Stomach smooth muscle (tissue), 2 donors: ENCODE measurements at regions not wholly inside any gene's neighbourhood (a gene's known extent, or its start where the extent isn't known, plus 50 kb on each side); places are given as distances from the start of the nearest gene placed in this dataset.

Experiments used
- H3K27ac ChIP-seq: one replicate; pipeline ENCODE4 v1.7.0; 2013; ENCODE audit warnings: mild to moderate bottlenecking, low read length, inconsistent platforms
- H3K27me3 ChIP-seq, 2 donors: one replicate each; pipeline ENCODE4 v1.7.0; 2013; ENCODE audit warnings: low read length in 2 of 2; ENCODE audit not compliant: insufficient read depth in 2 of 2, control insufficient read depth in 1 of 2
- H3K36me3 ChIP-seq, 2 donors: one replicate each; pipeline ENCODE4 v1.7.0; 2013; ENCODE audit warnings: low read length in 2 of 2; ENCODE audit not compliant: control insufficient read depth in 2 of 2, insufficient read depth in 2 of 2
- H3K4me1 ChIP-seq: one replicate; pipeline ENCODE4 v1.7.0; 2013; ENCODE audit warnings: low read length; ENCODE audit not compliant: control insufficient read depth, insufficient read depth
- H3K4me3 ChIP-seq, 2 donors: one replicate each; pipeline ENCODE4 v1.7.0; 2013; ENCODE audit warnings: low read length in 2 of 2
- H3K9ac ChIP-seq, 2 donors: one replicate each; pipeline ENCODE4 v1.7.0; 2013; ENCODE audit warnings: low read length in 2 of 2, mild to moderate bottlenecking in 1 of 2
- H3K9me3 ChIP-seq, 2 donors: one replicate each; pipeline ENCODE4 v1.7.0; 2013; ENCODE audit warnings: low read length in 2 of 2; ENCODE audit not compliant: control insufficient read depth in 2 of 2
- donor health status: healthy.
- donor health status: Pancreatic carcinoma.

DNA sequence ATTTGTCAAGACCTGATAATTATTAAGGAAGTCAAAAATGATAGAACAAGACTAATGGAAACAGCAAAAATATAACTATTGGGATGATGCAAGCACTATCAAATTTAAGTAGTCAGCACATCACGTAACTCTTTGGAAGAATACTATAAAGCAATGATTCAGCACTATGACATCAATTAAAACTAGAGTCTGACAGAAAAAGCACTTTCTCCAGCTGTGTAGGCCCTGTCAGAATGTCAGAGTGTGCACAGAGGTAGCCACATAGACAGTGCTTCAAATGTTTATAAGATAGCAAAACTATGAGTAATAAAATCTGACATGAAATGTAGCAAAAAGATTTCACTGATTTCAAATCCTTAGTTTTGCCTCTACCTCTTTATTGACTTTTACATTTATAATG lies 1226.6 kb upstream of the ADGRL3 start:
- H3K9me3 ChIP-seq, result no peaks in the 10 kb centered on the region
- no peaks in the 10 kb centered on the region for H3K36me3 ChIP-seq
- no peak overlapping the region for H3K27ac ChIP-seq
- no peak overlapping the region for H3K9ac ChIP-seq
- H3K4me3 ChIP-seq, result no peak overlapping the region
- no peaks in the 10 kb centered on the region for H3K27me3 ChIP-seq
- no peaks in the 10 kb centered on the region for H3K4me1 ChIP-seq

DNA sequence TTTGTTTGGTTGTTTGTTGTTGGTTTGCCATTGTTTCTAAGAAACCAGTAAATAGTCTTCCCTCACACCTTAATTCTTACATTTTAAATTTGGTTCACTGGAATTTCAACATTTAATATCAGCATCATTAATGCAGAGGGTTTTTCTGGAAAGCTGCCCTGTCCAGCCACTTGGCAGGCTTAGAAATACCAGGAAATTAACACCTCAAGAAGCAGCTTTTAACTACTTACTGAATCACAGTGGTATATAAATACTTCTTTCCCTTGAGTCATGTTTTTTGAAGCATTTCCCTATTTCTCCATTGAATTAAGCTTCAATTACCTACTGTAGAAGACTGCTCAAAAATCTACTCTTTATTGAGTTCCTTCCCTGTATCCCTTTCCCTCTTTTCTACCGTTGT lies 1221.1 kb upstream of the ADGRL3 start:
- Histone ChIP-seq H3K4me3 (no peak overlapping the region), H3K9ac (no peak overlapping the region), H3K9me3 (no peaks in the 10 kb centered on the region), H3K27ac (no peak overlapping the region), H3K27me3 (no peaks in the 10 kb centered on the region), H3K4me1 (no peaks in the 10 kb centered on the region), H3K36me3 (no peaks in the 10 kb centered on the region)

DNA sequence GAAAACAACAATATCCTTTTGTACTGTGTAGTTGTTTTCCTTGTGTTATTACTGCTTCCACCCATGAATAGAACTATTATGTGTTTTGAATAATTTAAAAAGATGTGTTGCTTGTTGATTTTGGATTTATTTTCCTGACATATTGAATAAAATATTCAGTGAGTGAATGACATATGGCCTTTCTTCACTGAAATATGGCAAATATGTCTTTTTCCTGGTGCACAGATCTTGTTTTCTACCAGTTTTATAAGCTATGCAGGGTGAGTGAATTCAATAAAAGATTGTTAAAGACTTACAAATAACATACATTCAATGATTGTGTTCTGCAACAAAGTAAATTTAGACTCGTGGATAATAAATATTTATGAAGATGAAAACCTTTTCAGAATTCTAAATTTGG lies 1216.3 kb upstream of the ADGRL3 start:
- Histone ChIP-seq H3K36me3 (no peaks in the 10 kb centered on the region), H3K27me3 (no peaks in the 10 kb centered on the region), H3K27ac (no peak overlapping the region), H3K9me3 (no peaks in the 10 kb centered on the region), H3K4me3 (no peak overlapping the region), H3K9ac (no peak overlapping the region), H3K4me1 (no peaks in the 10 kb centered on the region)

DNA sequence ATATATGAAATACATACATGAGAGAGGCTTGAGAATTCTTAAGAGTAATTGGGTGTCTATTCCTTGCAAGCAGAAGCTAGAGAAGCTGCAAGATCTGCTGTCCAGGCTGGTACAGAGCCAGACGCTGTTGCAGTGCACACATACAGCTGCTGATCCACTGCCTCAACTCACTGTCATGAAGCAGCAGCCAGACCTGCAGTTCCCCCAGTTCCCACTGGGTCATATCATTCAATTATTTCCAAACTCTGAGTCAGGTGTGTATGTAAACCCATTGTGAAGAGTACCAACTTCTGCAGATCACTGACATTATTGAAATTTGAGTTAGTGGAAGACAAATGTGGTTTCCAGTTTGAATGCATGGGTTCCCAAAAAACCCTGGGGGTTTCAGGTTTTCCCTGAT lies 1212.8 kb upstream of the ADGRL3 start:
- H3K4me3 ChIP-seq, result no peak overlapping the region

DNA sequence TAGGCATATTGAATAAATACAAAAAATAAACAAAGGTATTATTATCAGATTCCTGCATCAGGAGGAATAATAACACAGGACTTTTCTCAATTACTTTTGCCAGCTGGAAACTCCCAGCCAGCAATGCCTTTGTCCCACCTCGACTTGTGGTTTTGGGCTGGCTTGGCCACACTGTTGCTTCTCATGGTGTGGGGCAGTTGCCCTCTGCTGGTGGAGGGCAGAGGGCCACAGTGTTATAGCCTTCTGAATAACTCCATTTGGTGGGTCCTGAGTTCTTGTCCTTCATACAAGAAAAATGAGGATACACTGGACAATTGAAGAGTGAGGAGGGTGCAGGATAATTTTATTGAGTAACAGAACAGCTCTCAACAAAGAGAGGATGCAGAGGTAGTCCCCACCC lies 1206.0 kb upstream of the ADGRL3 start:
- Histone ChIP-seq H3K9me3 (peaks cover 0 to 2% of the 10 kb centered on the region in 2 donors), H3K36me3 (no peaks in the 10 kb centered on the region), H3K4me3 (no peak overlapping the region), H3K27ac (no peak overlapping the region), H3K9ac (no peak overlapping the region), H3K4me1 (no peaks in the 10 kb centered on the region), H3K27me3 (no peaks in the 10 kb centered on the region)

More for the DNA sequence above, 1212.8 kb upstream of the ADGRL3 start:
- no peak overlapping the region for H3K9ac ChIP-seq
- no peaks in the 10 kb centered on the region for H3K9me3 ChIP-seq
- no peaks in the 10 kb centered on the region for H3K4me1 ChIP-seq
- no peak overlapping the region for H3K27ac ChIP-seq
- H3K36me3 ChIP-seq, result no peaks in the 10 kb centered on the region
- H3K27me3 ChIP-seq, result no peaks in the 10 kb centered on the region

DNA sequence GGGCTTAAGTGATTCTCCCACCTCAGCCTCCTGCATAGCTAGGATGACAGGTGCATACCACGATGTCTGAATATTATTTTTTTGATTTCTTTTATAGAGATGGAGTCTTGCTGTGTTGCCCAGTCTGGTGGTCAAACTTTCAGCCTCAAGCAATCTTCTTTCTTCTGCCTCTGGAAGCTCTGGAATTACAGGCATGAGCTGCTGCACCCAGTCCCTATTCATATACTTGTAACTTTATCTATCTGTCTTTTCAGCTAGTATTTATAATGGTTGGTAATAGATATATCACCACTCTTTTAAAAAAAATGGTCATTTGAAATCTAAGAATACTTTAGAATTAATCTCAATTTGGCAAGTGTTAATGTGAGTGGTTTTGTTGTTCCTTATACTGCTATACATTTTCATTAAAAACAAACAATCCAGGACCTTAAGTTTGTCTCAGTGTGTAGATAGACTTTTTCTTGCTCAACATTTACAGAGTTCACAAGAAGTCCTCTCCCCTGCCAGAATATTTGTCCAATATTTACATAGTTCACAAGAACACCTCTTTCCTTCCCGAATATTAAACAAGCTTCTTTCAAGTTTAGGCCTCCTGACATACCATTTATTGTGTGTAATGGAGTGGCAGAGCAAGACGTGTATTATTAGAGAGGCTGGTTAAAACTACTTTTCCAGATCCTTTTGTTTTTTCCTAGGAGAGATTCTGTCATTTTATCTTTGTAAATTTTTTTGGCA lies 1197.4 kb upstream of the ADGRL3 start:
- H3K27ac ChIP-seq, result no peak overlapping the region
- H3K4me3 ChIP-seq, result no peak overlapping the region
- no peaks in the 10 kb centered on the region for H3K27me3 ChIP-seq
- H3K36me3 ChIP-seq, result no peaks in the 10 kb centered on the region
- H3K9ac ChIP-seq, result no peak overlapping the region
- no peaks in the 10 kb centered on the region for H3K4me1 ChIP-seq
- H3K9me3 ChIP-seq, result peaks cover 0 to 2% of the 10 kb centered on the region in 2 donors

DNA sequence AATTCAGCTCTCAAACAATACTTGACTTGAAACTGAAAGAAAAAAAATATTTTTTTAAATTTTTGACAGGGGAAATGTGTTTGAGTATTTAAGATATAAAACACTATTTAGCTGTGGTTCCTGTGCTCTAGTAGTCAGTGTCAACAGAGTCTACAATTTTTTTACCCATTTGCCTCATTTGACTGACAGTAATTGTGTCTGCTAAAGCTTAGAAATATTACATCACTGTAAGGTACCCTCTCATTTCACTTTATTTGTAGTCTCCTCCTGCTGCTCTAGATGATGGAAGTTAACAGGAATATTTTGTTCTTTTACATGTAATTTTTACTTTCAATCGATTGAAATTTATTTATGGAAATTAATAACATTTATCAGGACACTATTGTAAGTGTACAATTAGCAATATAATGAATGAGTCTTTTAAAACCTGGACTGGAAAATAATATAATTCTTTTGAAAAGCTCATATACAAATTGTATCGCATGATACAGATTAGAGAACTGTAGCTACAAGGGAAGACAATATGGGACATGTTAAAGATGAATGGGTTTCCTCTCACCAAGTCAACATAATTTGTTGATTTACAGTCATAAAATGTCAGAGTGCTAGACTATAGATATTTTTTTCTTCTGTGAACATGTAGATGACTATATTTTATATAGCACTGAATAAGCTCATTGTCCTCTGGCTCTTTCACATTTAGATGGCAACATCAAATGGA lies 1186.5 kb upstream of the ADGRL3 start:
- Histone ChIP-seq H3K27me3 (no peaks in the 10 kb centered on the region), H3K9me3 (no peaks in the 10 kb centered on the region), H3K4me1 (no peaks in the 10 kb centered on the region), H3K36me3 (no peaks in the 10 kb centered on the region), H3K9ac (no peak overlapping the region), H3K27ac (no peak overlapping the region), H3K4me3 (no peak overlapping the region)

DNA sequence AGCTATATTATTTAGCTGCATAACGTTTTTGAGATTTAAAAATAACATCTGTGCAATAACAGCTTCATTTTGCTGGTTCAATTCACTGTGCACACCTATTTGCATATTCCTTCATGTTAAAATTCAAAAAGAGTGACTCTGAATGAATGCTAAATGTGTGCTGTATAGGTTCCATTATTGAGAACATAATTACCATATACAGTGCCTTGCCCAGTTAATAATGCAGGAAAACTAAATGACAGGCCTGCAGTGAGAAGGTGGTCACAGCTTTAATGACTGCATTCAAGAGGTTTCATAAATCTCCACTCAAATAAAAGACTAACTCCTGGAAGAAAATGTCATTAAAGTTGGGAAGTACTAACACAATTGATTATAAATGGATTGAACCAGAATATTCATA lies 1183.2 kb upstream of the ADGRL3 start:
- H3K9ac ChIP-seq, result no peak overlapping the region
- no peaks in the 10 kb centered on the region for H3K36me3 ChIP-seq

DNA sequence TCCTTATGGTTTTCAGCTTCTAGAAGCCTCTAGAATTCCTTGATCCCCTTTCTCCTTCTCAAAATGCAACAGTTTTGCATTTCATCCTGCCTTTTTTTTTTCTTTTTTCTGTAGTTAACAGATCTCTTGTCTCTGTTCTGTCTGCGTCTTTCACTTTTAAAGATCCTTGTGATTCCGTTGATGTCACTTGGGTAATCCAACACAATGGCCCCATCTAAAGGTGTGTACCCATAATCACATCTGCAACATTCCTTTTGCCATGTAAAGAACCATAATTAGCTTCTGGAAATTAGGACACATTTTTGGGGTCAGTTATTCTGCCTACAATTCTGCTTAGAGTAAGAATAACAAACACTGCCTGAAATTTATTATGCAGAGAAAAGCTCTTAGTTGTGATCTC lies 1180.9 kb upstream of the ADGRL3 start:
- no peak overlapping the region for H3K9ac ChIP-seq
- no peaks in the 10 kb centered on the region for H3K36me3 ChIP-seq
- H3K4me1 ChIP-seq, result no peaks in the 10 kb centered on the region
- no peak overlapping the region for H3K27ac ChIP-seq
- no peak overlapping the region for H3K4me3 ChIP-seq
- no peaks in the 10 kb centered on the region for H3K27me3 ChIP-seq
- no peaks in the 10 kb centered on the region for H3K9me3 ChIP-seq

More for the DNA sequence above, 1183.2 kb upstream of the ADGRL3 start:
- H3K27ac ChIP-seq, result no peak overlapping the region
- no peaks in the 10 kb centered on the region for H3K27me3 ChIP-seq
- H3K9me3 ChIP-seq, result no peaks in the 10 kb centered on the region
- H3K4me3 ChIP-seq, result no peak overlapping the region
- H3K4me1 ChIP-seq, result no peaks in the 10 kb centered on the region

DNA sequence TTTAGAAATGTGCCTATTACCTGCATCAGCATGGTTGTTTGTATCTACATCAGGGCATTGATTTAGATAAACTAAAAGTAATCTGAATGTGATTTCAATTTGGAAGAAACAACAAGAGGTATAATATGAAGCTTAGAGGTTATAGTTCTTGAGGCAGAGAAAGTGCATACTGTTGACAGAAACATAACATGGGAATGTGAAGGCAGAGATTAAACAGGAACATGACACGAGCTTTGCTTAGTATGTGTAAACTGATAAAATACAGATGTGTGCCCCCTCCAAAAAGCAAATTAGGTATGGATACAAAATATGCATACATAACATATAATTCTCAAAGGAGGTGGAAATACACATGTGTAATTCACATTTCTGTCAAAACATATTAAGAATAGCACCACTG lies 1180.2 kb upstream of the ADGRL3 start:
- no peaks in the 10 kb centered on the region for H3K4me1 ChIP-seq
- H3K27ac ChIP-seq, result no peak overlapping the region
- no peak overlapping the region for H3K4me3 ChIP-seq
- no peaks in the 10 kb centered on the region for H3K36me3 ChIP-seq
- no peaks in the 10 kb centered on the region for H3K9me3 ChIP-seq
- no peak overlapping the region for H3K9ac ChIP-seq
- no peaks in the 10 kb centered on the region for H3K27me3 ChIP-seq

DNA sequence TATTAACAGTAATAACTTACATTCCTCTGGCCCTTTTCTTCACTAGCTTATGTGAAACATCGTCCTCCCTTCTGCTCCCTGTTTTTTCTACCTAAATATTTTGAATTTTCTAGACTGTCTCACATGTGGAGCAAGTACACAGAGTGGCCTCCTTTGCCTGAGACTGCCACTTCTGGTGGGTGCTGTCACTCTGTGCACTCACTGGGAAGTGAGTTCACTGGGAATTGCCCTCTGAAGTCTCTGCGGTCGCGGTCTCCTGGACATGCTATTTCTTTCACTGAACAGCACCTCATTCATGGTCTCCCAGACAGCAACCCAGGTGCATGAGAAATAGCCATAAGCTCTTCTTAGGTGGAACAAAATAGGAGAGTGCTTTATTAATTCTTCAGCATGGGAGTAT lies 1179.7 kb upstream of the ADGRL3 start:
- no peak overlapping the region for H3K27ac ChIP-seq
- H3K27me3 ChIP-seq, result no peaks in the 10 kb centered on the region
- H3K9me3 ChIP-seq, result no peaks in the 10 kb centered on the region
- no peak overlapping the region for H3K4me3 ChIP-seq
- no peaks in the 10 kb centered on the region for H3K4me1 ChIP-seq
- H3K9ac ChIP-seq, result no peak overlapping the region
- no peaks in the 10 kb centered on the region for H3K36me3 ChIP-seq
